Ammon's horn (tissue), 1 donor: ENCODE measurements at regions not wholly inside any gene's neighbourhood (a gene's known extent, or its start where the extent isn't known, plus 50 kb on each side); places are given as distances from the start of the nearest gene placed in this dataset.

ENCODE experiments used
- DNase-seq: peaks from one replicate; pipeline ENCODE4 v3.0.0-alpha.2; 2016; ENCODE audit warnings: low spot score

DNA sequence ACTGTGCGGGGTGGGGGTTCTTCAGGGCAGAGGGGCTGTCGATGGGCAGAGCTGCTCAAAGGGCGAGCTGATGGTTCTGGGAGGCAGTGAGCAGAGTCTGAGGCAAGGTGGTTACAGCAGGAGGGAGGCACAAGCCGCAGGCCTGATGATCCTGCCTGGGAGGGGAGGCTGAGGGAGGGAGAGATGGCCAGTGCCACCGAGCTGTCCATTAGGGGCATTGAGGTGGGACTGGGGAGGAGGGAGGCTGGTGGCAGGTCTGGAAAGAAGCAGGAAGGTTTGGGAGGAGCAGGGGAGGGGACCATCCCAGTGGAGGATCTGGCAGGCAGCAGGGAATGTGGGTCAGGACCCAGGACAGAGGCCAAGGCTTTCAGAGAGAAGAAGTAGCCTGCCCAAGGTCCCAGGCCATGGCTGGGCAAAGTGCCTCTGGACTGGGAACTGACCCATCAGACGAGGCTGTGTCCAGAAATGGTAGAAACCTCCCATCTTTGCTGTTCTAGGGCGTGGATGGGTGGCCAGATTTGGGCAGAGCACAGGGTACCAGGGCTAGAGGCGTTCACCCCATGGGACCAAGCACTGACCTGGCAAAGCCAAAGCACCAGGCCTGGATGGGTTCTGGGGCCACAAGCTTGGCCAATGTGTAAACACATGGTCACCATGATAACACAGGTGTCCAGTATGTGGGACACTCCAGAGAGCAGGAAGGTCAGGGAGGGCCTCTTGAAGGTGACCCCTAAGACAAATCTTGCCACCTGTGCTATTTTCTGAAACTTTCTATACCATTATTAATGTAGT is 55.5 kb downstream of the INHBB start:
- DNase-seq, result no peak

- DNase-seq, result no peak
Observed at GRCh38 chr2:120402067-120402433, 56.1 kb downstream of the INHBB start.

- no peak for DNase-seq
Observed at GRCh38 chr2:120402508-120402907, 56.6 kb downstream of the INHBB start.

GRCh38 chr2:120403261-120403660 is 57.3 kb downstream of the INHBB start:
- no peak for DNase-seq

DNA sequence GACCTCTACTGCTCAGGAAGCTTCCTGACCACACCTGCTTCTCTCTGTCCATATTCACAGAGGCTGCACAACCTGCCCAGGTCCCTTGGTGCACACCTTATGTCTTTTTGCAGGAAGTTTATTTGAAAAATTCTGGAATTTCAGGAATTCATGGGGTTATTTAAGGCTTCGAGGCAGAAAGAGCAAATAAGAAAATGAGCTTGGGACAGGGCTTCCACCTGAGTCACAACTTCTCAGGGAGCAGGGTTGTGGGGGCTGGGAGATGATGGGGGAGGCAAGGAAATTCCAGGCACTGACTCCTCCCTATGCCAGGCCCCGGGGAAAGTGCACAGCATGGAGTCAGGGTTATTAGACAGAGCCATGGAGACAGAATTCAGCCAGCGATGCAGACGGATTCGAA is 57.7 kb downstream of the INHBB start:
- DNase-seq, result no peak

GRCh38 chr2:120404274-120404673 is 58.3 kb downstream of the INHBB start:
- DNase-seq, result no peak

DNA sequence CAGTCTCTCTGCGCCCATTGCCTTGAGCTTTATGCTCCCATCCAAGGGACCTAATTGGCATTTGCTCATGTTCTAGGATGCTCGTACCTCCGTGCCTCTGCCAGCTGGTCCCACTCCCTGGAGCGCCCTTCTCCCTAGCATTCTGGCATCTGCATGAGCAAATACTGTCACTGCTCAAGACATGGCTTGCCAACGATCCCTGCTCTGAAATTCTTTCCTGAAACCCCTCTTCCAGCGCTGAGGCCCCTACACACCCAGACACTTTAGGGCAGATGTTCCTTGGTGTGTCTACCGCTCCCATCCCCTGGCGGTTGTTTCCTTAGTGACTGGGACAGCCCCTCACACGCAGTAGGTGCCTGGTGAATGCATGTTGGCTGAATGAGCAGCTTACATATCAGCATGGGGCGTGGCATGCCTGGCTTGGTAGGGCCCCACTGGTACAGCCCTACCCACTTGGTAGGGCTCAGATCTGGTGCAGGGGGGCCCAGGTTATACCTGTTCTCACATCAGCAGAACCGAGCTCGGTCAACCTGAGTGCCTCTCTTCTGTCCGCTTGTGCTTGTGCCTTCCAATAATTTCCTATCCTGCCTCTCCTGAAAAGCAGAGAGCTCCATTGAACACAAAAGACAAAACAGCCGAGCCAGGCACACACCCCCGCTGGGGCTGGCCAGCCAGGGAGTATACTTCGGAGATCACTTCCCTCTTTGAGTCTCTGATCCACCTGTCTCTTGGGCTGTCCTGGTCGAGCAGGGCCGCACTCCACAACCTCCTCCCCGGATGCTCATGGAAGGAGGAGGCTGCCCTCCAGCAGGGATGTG is 59.2 kb downstream of the INHBB start:
- no peak for DNase-seq

GRCh38 chr2:120405759-120406099 is 59.8 kb downstream of the INHBB start:
- DNase-seq, result no peak

DNA sequence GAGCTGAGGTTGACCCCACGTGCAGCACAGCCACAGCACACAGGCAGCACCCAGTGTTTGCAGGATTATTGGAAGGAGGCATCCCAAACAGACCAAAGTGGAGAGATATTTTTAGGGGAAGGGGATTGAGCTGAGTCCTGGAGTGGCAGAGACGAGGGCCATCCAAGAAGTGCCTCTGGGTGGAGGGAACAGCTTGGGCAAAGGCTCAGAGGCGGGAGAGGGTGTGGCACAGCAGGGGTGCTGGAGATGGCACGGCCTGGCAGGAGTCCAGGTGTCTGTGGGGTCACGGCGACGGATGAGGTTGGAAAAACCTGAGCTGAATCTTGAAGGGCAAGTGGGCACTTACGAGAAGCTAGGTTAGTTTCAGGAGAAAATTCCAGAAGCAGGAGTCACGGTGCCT is 60.6 kb downstream of the INHBB start:
- DNase-seq, result no peak

GRCh38 chr2:120410487-120410886 is 64.6 kb downstream of the INHBB start:
- DNase-seq, result no peak

DNA sequence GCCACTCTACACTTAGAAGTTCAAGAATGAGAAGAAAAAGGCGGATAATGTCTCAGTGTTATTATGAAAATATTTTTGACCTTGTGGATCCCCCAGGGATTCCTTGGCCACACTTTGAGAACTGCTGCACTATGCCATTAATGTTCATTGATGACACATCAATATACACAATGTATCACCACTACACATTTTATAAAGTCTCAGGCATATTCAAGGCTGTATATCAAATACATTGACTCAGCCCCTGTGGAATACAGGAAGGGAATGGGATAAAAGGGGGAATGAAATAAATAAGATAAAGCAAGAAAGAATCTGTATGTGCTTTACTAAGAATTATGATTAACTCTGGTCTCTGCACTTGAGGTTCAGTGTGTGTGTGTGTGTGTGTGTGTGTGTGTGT is 69.1 kb downstream of the INHBB start:
- DNase-seq, result no peak

DNA sequence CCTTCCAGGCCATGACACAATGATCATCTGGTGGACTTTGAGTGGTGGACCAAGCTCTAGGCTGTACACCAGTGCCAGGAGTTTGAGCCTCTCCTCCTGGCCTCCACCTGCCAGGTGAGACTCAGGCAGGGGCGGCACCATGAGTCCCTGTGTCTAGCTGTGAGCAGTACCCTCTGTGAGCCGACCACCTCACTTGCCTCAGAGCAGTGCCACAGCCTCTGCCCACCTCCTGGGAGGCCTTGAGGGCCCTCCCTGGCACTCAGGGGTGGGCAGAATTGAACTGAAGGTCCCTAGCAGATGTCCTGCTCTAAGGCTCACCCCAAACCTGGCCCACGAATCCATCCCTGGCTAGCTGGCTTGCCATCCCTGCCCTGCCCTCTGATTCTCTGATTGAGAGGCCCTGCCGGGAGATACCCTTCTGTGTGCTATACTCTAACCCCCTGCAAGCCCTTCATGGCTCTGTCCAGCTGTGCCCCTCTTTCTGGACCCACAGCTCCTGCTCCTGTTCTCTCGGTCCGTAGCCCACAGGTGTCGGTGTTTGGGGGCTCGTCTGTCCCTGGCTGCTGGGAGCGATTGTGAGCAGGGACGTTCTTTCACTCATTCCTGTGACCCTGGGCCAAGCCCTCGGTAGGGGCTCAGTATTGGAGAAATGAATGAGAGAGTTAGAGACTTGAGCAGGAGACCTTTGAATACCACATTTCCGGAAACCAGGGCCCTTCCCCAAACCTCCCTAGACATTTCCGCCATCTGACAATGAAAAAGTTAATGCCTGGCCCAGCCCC is 70.0 kb downstream of the INHBB start:
- DNase-seq, result no peak

DNA sequence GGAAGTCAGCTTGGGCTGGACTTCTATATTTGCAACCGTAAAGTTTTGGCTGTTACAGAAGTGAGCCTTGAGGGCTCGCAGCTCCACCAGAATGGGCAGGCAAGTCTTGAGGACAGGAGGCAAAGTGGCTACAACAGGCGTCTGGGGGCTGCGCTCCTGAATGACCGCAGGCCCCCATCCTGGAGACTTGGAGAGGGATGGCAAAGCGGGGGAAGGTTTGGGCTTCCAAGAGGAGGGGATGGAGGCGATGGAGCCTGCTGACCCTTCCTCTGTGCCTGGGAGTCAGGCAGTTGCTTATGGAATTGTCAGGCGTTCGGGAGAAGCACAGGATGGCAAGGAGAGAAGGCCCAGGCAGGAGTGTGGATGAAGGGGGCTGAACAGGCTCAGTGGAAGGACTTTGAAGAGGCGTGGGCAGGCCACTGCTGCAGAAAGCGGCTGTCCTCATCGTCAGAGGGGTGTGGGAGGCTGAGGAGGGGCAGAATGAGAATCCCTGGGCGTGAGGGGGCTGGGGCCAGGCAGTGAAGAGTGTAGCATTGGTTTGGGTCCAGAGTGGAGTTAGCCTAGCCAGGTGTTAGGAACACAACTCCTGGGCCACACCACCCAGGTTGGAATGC is 72.3 kb downstream of the INHBB start:
- no peak for DNase-seq

DNA sequence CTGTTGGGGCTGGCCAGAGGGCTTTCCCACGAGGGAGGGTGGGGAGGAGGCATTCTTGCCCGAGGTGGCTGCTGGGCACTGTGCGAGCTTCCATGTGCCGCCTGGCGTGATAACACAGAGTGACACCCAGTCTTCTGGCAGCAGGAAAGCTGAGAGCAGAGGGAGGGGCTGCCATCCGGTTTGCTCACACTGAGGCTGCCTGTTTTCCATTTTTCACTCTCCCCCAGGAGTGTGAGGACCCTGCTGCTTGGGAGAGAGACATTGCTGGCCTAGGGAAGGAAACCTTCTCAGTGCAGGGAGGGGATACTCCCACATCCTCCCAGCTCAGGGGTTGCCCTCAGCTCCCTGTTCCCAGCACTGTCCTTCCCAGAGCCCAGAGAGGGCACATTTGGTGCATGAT is 73.1 kb downstream of the INHBB start:
- no peak for DNase-seq

- DNase-seq, result no peak
Observed at GRCh38 chr2:120419955-120420354, 74.0 kb downstream of the INHBB start.

- DNase-seq, result no peak
Observed at GRCh38 chr2:120421126-120421829, 75.3 kb downstream of the INHBB start.

- DNase-seq, result no peak
Observed at GRCh38 chr2:120421830-120422175, 75.9 kb downstream of the INHBB start.

DNA sequence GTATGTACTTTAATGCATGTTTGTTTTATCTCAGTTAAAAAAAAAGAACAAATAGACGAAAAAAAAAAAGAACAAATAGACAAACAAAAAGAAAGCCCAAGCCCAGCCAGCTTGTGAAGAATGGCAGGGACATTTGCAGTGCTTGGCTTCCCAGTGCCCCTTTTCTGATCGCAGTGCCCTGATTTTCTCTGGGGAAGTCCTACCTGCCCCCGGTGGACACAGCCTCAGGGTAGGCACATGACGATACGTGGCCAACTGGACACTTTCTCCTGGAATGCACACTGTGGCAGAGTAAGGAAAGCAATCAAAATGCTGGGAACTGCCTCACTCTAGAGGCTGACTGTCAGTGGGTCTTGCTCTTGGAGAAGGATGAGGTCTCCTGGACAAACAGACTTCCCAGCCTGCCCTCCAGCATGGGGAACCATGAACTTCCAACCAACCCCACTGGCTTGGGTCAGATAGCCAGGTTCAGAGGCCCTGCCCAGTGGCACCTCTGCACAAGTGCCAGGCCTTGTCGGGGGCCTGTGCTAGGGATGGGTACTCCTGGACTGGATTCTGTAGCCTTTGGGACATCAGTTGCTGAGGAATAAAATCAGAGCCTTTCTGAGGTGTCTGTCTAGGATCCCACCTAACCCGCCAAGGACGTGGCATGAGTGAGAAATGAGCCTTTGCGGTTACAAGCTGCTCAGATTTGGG is 76.7 kb downstream of the INHBB start:
- no peak for DNase-seq

DNA sequence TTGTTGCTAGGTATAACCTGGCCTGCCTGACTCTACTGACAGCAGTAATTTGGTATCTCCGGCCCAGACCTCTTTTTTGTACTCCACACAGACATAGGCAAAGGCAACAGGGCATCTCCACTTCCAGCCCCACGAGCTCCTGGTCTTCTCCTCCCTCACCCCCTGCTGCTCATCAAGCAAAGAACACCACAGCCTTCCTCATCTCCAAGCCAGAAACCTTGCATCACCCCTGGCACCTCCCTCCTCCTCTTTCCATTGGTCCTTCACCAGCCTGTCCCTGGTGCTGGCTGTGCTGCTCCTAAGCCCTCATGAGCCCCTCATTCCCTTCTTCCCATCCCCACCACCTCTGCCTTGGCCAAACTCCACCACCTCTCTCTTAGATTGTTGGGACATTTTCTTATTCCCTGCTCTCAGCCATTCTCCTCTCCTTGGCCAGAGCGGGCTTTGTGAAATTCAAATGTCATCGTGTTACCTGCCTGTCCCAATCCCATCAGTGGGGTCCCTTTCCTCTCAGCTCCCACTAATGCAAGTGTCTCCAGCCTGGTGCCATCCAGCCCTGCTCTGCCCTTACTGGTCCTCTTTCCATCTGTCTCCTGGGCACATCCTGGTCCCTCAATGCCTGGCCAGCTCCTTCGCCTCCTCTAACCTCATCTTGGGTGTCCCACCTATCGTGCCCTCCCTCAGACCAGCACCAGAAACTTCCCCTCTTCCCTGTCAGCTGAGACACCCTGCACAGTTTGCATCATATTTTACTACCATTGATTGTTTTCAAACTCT is 77.4 kb downstream of the INHBB start:
- DNase-seq, result no peak

GRCh38 chr2:120424274-120424796 is 78.4 kb downstream of the INHBB start:
- no peak for DNase-seq
